ENCODE measurements at regions not wholly inside any gene's neighbourhood (a gene's known extent, or its start where the extent isn't known, plus 50 kb on each side); places are given as distances from the start of the nearest gene placed in this dataset.

DNA sequence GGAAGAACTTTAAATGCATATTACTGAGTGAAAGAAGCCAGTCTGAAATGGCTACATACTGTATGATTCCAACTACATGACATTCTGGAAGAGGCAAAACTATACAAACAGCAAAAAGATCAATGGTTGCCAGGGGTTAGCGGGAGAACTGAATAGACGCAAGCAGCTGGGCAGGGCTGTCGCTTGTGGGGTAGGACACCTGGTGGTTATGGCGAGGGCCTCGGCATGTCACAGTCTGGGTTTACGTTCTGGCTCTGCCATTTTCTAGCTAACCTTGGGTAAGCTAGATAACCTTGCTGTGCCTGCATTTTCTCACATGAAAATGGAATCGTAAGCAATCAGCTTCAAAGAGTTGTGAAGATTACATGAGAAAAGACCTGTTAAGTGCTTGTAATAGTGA, 55.2 kb upstream of the SYT13 start:
- DNase-seq: no peak

DNA sequence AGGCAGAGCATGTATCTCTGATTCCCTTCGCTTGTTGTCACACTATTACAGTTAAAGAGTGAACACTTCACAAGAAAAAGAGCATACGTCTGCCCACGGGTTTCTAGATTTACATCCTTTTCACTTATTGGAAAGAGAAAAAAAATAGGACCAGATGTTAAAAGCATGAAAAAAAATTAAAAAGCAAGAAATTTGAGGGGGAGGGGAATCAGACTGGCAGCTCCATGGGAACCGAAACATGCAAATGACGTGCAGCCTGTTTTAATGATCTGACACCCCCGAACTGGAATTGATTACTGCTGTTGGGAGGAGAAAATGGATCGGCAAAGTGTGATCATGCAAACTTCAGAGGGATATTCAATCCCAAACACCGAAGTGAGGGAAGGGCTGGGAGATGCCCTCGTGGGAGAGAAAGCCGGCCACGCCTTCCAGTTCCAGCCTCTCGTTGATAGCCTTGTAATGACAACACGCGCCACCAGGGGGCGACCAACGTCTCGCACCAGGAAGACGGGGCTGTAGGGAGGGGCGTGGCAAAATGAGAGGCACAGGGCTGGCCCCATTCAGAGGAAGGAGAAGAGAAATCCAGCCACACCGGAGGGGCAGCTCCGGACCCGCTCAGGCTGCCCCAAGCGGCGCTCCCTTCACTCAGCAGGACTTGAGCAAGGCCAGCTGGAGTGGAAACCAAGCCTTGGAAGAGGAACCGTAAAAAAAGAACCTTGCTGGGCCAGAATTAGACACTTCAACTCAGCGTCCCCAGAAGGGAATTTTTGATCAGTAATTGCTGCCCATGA, 53.8 kb upstream of the SYT13 start:
- DNase-seq: peak; percentile 70

DNA sequence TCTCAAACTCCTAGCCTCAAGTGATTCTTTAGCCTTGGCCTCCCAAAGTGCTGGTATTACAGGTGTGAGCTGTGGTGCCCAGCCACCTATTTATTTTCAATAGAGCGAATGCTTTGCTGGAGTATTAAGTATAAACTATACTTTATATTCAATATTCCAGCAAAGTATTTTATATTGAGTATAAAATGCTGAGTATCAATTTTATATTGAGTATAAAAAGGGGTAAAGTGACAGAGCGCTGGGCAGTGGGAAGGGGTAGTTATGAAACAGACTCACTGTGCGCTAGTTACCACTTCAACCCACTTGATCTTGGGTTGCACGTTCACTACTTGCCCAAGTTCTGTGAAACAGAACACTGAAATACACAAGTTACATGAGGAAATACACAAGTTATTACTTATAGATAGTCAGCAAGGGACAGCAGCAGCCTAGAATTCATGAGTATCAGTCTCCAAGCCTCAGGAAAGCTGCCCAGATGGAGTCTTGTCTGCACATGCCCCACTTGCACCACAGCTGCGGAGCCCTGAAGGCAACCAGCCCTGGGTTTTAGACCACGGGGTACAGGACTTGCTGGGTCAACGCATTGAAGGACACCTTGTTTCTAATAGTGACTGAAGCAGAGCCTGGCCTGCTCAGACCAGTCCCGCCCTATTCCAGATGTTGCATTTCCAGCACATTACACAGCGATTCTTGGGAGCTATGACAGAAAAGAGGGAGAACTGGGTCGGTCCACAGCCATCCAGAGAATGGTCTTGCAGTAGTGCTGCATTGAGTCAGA, 51.6 kb upstream of the SYT13 start:
- no peak for DNase-seq

DNA sequence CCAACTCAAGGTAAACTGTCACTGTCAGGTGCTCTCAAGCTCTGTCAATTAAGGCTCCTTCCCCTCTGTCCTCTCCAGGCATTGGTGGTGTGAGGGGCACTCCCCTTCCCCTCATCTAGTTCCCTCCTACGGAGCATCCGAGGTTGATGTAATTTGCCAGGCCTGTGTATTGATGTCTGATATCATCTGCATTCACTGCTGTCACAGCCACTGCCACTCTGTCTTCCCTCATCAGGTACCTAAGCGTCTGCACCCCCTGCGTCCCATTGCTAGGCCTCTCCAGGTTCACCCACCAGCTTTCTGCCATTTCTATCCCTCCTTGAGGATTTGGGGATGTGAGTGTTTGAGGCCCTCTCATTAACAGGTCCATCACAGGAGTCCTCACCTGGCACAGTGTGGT, 50.0 kb upstream of the SYT13 start:
- DNase-seq: no peak
